Activated naive CD4-positive, alpha-beta T cell treated with anti-CD3 and anti-CD28 coated beads for 36 hours (primary cell): ENCODE measurements at regions not wholly inside any gene's neighbourhood (a gene's known extent, or its start where the extent isn't known, plus 50 kb on each side); places are given as distances from the start of the nearest gene placed in this dataset.

Experiments used
- CTCF ChIA-PET: fragments of 350-600 bp; sonication (Branson Sonifier 250); formaldehyde crosslinking; loops from one replicate; lab custom pipeline; 2021; ENCODE audit warnings: antibody characterized with exemption; lab: Charles Lee
- DNase-seq: peaks from one replicate; pipeline ENCODE4 v3.0.0-alpha.2; 2020
- H3K27ac Mint-ChIP-seq: one replicate; pipeline ENCODE4 v1.8.0; 2021; ENCODE audit warnings: mild to moderate bottlenecking, mixed read lengths
- H3K27me3 Mint-ChIP-seq: one replicate; pipeline ENCODE4 v1.8.0; 2021; ENCODE audit warnings: low read depth, mixed read lengths
- H3K36me3 Mint-ChIP-seq: one replicate; pipeline ENCODE4 v1.8.0; 2021; ENCODE audit warnings: low read depth, mixed read lengths
- H3K4me1 Mint-ChIP-seq: one replicate; pipeline ENCODE4 v1.8.0; 2021; ENCODE audit warnings: low read depth, mixed read lengths
- H3K4me3 Mint-ChIP-seq: one replicate; pipeline ENCODE4 v1.8.0; 2021; ENCODE audit warnings: mild to moderate bottlenecking, moderate library complexity, mixed read lengths
- H3K9me3 Mint-ChIP-seq: one replicate; pipeline ENCODE4 v1.8.0; 2021; ENCODE audit warnings: mixed read lengths
- intact Hi-C: fragments of 100-400 bp; cut with micrococcal nuclease; formaldehyde crosslinking; loops from one replicate; pipeline ENCODE4 v1.15.1; 2023

DNA sequence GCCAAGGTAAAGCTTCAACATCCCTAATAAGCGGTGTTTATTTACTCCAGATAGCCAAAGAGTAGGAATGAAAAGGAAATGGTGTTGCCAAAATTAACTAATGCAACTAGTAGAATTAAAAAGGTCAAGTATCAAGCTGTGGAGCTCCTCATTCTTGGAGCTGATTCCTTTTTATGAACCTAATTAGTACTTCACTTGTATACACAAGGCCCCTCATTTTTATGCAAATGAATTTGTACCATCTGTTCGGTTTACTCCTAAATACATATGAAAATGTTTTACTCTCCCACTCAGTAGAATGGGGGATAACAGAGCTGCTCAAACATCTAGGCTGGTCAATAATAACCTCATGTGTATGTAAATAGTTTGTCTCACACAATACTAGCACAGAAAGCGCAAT is 426.4 kb upstream of the LUZP2 start:
- H3K27me3 Mint-ChIP-seq, result no peaks in the 10 kb centered on the region
- H3K4me3 Mint-ChIP-seq, result no peak overlapping the region
- DNase-seq, result no peak
- intact Hi-C loops, result no loop called here
- H3K36me3 Mint-ChIP-seq, result no peaks in the 10 kb centered on the region
- H3K9me3 Mint-ChIP-seq, result peaks cover 16% of the 10 kb centered on the region
- no peak overlapping the region for H3K27ac Mint-ChIP-seq
- no peaks in the 10 kb centered on the region for H3K4me1 Mint-ChIP-seq
- CTCF ChIA-PET, result no interaction called here

GRCh38 chr11:24078018-24078417 is 418.8 kb upstream of the LUZP2 start:
- Mint-ChIP-seq H3K9me3 (peaks cover 5% of the 10 kb centered on the region), H3K27ac (no peak overlapping the region), H3K27me3 (no peaks in the 10 kb centered on the region), H3K4me1 (no peaks in the 10 kb centered on the region), H3K36me3 (no peaks in the 10 kb centered on the region), H3K4me3 (no peak overlapping the region)
- CTCF ChIA-PET, result no interaction called here
- DNase-seq, result no peak
- intact Hi-C loops, result no loop called here

GRCh38 chr11:24082241-24082640 is 414.6 kb upstream of the LUZP2 start:
- intact Hi-C loops, result no loop called here
- H3K4me3 Mint-ChIP-seq, result no peak overlapping the region
- no peak for DNase-seq
- H3K27ac Mint-ChIP-seq, result no peak overlapping the region
- CTCF ChIA-PET, result no interaction called here
- H3K9me3 Mint-ChIP-seq, result no peaks in the 10 kb centered on the region
- H3K4me1 Mint-ChIP-seq, result no peaks in the 10 kb centered on the region
- H3K27me3 Mint-ChIP-seq, result no peaks in the 10 kb centered on the region
- no peaks in the 10 kb centered on the region for H3K36me3 Mint-ChIP-seq

DNA sequence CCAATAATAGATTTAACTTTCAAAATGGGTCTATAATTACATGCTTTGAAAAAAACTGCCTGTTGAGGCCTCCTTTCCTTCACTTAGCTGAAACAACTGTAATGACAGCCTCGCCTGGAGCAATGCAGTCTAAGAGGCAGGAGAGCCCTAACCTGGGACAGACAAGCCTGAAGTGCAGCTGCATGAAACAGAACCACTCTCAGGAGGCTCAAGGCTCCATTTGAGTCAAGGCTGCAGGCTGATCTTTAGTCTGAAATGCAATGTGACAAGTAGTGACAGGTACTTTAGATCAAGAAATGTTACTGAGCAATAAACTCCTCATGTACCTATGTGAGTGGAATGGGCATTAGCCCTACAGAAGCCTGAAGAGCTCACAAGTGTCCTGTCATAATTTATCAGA is 414.0 kb upstream of the LUZP2 start:
- CTCF ChIA-PET, result no interaction called here
- Mint-ChIP-seq H3K27ac (no peak overlapping the region), H3K4me3 (no peak overlapping the region), H3K36me3 (no peaks in the 10 kb centered on the region), H3K4me1 (no peaks in the 10 kb centered on the region), H3K27me3 (no peaks in the 10 kb centered on the region), H3K9me3 (no peaks in the 10 kb centered on the region)
- intact Hi-C loops, result no loop called here
- DNase-seq, result no peak

DNA sequence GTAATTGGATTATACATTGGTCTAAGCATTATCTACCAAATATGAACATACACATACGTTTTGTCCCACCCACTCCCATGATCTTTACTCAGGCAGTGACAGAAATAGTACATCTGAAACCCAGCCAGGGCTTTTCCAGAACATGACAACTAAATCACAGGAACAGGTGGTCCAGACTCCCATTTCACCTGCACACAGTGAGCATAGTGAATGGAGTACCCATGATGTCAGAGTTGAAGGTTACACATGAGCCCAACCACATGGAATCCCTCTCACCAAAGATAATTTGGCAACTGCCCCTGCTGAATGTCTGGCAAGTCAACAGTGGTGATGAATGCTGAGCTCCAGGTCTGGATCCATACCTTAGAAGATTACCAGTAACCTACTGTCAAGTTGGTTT is 411.9 kb upstream of the LUZP2 start:
- H3K27me3 Mint-ChIP-seq, result no peaks in the 10 kb centered on the region
- intact Hi-C loops, result no loop called here
- CTCF ChIA-PET, result no interaction called here
- H3K4me3 Mint-ChIP-seq, result no peak overlapping the region
- H3K9me3 Mint-ChIP-seq, result no peaks in the 10 kb centered on the region
- no peaks in the 10 kb centered on the region for H3K4me1 Mint-ChIP-seq
- no peak overlapping the region for H3K27ac Mint-ChIP-seq
- DNase-seq, result no peak
- H3K36me3 Mint-ChIP-seq, result no peaks in the 10 kb centered on the region

DNA sequence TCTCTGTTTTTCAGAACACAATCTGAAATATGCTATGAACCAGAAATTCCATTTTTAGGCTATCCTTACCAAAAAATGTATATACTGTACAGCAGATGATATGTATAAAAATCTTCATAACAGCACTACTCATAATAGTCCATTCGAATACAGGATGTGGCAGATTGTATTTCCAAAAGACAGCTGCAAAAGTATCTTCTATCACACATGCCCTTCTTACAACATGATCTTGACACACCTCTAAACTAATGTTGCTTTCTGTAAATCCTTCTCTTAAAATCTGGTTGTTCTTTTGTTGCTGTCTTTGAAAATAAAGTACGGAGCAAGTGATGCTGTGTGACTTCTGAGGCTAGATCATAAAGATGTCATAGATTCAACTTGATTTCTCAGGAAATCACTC is 409.9 kb upstream of the LUZP2 start:
- H3K27ac Mint-ChIP-seq, result no peak overlapping the region
- no peak overlapping the region for H3K4me3 Mint-ChIP-seq
- no peaks in the 10 kb centered on the region for H3K27me3 Mint-ChIP-seq
- H3K4me1 Mint-ChIP-seq, result no peaks in the 10 kb centered on the region
- H3K36me3 Mint-ChIP-seq, result no peaks in the 10 kb centered on the region
- intact Hi-C loops, result no loop called here
- DNase-seq, result no peak
- H3K9me3 Mint-ChIP-seq, result no peaks in the 10 kb centered on the region
- CTCF ChIA-PET, result no interaction called here

DNA sequence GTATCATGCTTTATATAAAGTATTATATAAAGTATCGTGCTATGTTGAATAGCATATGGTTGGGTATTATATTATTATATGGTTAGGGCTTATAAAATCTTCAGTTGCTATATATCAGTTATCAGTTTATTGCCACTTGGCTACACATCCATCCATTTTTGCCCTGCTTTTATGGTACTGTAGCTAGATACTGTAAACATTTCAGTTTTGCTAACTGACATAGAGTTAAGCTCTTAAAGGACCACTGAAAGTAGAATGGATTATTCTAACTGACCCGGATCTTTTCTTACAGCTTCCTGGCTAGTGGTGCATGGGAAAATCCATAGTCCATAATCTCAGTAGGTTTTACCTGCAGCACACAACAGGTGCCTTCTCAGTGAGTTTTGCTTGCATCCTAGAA is 405.3 kb upstream of the LUZP2 start:
- CTCF ChIA-PET, result no interaction called here
- no peak overlapping the region for H3K4me3 Mint-ChIP-seq
- DNase-seq, result no peak
- H3K36me3 Mint-ChIP-seq, result no peaks in the 10 kb centered on the region
- no peaks in the 10 kb centered on the region for H3K4me1 Mint-ChIP-seq
- no peaks in the 10 kb centered on the region for H3K27me3 Mint-ChIP-seq
- H3K9me3 Mint-ChIP-seq, result peaks cover under 1% of the 10 kb centered on the region
- intact Hi-C loops, result no loop called here
- H3K27ac Mint-ChIP-seq, result no peak overlapping the region

- Mint-ChIP-seq H3K4me1 (no peaks in the 10 kb centered on the region), H3K27me3 (no peaks in the 10 kb centered on the region), H3K4me3 (no peak overlapping the region), H3K9me3 (peaks cover 1% of the 10 kb centered on the region), H3K27ac (no peak overlapping the region), H3K36me3 (no peaks in the 10 kb centered on the region)
- CTCF ChIA-PET, result no interaction called here
- DNase-seq, result no peak
- intact Hi-C loops, result no loop called here
These were observed 403.5 kb upstream of the LUZP2 start for GRCh38 chr11:24093375-24093774.

DNA sequence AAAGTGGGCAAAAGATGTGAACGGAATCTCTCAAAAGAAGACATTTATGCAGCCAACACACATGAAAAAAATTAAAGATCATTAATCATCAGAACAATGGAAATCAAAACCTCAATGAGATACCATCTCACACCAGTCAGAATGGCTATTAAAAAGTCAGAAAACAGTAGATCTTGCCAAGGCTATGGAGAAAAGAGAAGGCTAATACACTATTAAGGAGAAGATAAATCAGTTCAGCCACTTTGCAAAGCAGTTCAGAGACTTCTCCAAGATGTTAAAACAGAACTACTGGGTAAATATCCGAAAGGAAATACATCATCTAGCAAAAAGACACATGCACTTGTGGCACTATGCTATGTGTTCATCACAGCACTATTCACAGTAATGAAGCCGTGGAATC is 388.2 kb upstream of the LUZP2 start:
- DNase-seq, result no peak
- Mint-ChIP-seq H3K4me3 (no peak overlapping the region), H3K27me3 (no peaks in the 10 kb centered on the region), H3K36me3 (no peaks in the 10 kb centered on the region), H3K4me1 (no peaks in the 10 kb centered on the region), H3K9me3 (peaks cover 17% of the 10 kb centered on the region), H3K27ac (no peak overlapping the region)
- intact Hi-C loops, result no loop called here
- CTCF ChIA-PET, result no interaction called here

DNA sequence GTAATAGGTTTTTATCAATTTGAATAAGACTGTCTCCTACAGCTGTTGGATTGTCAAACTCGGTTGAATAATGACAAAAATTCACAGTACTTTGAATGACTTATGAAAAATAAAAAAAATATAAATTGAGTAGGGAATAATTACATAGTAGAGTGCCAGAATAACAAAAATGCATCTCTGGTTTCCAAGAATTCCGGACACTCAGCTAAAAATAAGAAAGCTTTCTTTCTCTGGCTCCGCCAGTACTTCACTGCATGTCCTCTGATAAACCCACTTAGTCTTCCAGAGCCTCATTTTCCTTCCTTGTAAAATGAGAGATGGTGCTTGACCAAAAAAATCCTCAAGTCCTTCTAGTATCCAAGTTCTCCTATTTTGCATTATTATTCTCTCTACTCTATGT is 374.6 kb upstream of the LUZP2 start:
- intact Hi-C loops, result no loop called here
- Mint-ChIP-seq H3K27me3 (no peaks in the 10 kb centered on the region), H3K36me3 (no peaks in the 10 kb centered on the region), H3K4me3 (no peak overlapping the region), H3K27ac (no peak overlapping the region), H3K9me3 (peaks cover 1% of the 10 kb centered on the region), H3K4me1 (no peaks in the 10 kb centered on the region)
- CTCF ChIA-PET, result no interaction called here
- no peak for DNase-seq

- H3K4me1 Mint-ChIP-seq, result no peaks in the 10 kb centered on the region
- CTCF ChIA-PET, result no interaction called here
- intact Hi-C loops, result no loop called here
- H3K27me3 Mint-ChIP-seq, result no peaks in the 10 kb centered on the region
- DNase-seq, result no peak
- H3K27ac Mint-ChIP-seq, result no peak overlapping the region
- peaks cover 4% of the 10 kb centered on the region for H3K9me3 Mint-ChIP-seq
- no peak overlapping the region for H3K4me3 Mint-ChIP-seq
- no peaks in the 10 kb centered on the region for H3K36me3 Mint-ChIP-seq
These were observed 372.0 kb upstream of the LUZP2 start for GRCh38 chr11:24124876-24125275.

DNA sequence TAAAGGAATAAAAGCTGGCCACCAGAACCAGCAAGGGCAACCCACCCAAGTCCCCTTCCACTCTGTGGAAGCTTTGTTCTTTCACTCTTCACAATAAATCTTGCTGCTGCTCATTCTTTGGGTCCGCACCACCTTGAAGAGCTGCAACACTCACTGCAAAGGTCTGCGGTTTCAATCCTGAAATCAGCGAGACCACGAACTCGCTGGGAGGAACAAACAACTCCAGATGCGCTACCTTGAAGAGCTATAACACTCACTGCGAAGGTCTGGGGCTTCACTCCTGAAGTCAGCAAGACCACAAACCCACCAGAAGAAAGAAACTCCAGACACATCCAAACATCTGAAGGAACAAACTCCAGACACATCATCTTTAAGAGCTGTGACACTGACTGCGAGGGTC is 365.2 kb upstream of the LUZP2 start:
- no peak overlapping the region for H3K27ac Mint-ChIP-seq
- no peak overlapping the region for H3K4me3 Mint-ChIP-seq
- CTCF ChIA-PET, result no interaction called here
- intact Hi-C loops, result no loop called here
- H3K4me1 Mint-ChIP-seq, result no peaks in the 10 kb centered on the region
- DNase-seq, result no peak
- no peaks in the 10 kb centered on the region for H3K27me3 Mint-ChIP-seq
- H3K9me3 Mint-ChIP-seq, result peaks cover 9% of the 10 kb centered on the region
- no peaks in the 10 kb centered on the region for H3K36me3 Mint-ChIP-seq

- intact Hi-C loops, result no loop called here
- Mint-ChIP-seq H3K36me3 (no peaks in the 10 kb centered on the region), H3K9me3 (peaks cover 9% of the 10 kb centered on the region), H3K4me3 (no peak overlapping the region), H3K27me3 (no peaks in the 10 kb centered on the region), H3K27ac (no peak overlapping the region), H3K4me1 (no peaks in the 10 kb centered on the region)
- no peak for DNase-seq
- CTCF ChIA-PET, result no interaction called here
These were observed 364.4 kb upstream of the LUZP2 start for GRCh38 chr11:24132471-24132870.
